ENCODE measurements at regions not wholly inside any gene's neighbourhood (a gene's known extent, or its start where the extent isn't known, plus 50 kb on each side); places are given as distances from the start of the nearest gene placed in this dataset.
"Not testable (repeated sequence)": the region's sequence is repeated elsewhere in the genome, so short reads cannot be mapped to it uniquely, and the experiment has no call there.

DNA sequence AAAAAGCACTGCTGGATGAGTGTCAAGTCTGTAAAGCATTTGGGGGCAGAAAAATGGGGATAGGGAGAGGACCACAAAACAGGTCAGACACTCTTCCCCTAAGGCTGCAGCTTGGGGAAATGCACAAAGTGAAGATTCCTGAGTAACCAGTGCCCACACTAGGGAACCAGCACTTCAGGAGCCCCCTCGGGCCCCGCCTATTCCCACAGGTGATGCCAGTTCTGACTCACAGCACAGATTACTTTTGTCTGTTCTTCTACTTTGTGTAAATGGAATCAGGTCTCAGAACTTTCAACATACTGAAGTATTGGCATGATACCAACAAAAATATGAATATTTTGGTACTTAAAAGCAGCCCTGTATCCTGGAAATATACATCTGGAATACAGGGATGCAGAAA lies 112.5 kb downstream of the ADRA2C start:
- Histone ChIP-seq H3K4me3 (ENCODE audit: low read depth, low read length) (no peak overlapping the region), H3K36me3 (ENCODE audit: control insufficient read depth, insufficient read depth, low read length) (no peaks in the 10 kb centered on the region), H3K27me3 (ENCODE audit: control insufficient read depth, insufficient read depth, low read length) (peaks cover 26% of the 10 kb centered on the region)
- ChIA-PET POLR2A (no interaction called here), CTCF (interaction anchor here (0.9 kb wide), 1 partner anchor 322 kb away, joined by 5 read pairs; no protein-coding TSS in a partner anchor)
- TF ChIP-seq, protein P1, sequence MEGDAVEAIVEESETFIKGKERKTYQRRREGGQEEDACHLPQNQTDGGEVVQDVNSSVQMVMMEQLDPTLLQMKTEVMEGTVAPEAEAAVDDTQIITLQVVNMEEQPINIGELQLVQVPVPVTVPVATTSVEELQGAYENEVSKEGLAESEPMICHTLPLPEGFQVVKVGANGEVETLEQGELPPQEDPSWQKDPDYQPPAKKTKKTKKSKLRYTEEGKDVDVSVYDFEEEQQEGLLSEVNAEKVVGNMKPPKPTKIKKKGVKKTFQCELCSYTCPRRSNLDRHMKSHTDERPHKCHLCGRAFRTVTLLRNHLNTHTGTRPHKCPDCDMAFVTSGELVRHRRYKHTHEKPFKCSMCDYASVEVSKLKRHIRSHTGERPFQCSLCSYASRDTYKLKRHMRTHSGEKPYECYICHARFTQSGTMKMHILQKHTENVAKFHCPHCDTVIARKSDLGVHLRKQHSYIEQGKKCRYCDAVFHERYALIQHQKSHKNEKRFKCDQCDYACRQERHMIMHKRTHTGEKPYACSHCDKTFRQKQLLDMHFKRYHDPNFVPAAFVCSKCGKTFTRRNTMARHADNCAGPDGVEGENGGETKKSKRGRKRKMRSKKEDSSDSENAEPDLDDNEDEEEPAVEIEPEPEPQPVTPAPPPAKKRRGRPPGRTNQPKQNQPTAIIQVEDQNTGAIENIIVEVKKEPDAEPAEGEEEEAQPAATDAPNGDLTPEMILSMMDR (IDR thresholded peaks at IDR 0.05; ENCODE audit: insufficient read depth, low read depth, low read length), result no peak
- no peak for DNase-seq (ENCODE audit: low read depth)

DNA sequence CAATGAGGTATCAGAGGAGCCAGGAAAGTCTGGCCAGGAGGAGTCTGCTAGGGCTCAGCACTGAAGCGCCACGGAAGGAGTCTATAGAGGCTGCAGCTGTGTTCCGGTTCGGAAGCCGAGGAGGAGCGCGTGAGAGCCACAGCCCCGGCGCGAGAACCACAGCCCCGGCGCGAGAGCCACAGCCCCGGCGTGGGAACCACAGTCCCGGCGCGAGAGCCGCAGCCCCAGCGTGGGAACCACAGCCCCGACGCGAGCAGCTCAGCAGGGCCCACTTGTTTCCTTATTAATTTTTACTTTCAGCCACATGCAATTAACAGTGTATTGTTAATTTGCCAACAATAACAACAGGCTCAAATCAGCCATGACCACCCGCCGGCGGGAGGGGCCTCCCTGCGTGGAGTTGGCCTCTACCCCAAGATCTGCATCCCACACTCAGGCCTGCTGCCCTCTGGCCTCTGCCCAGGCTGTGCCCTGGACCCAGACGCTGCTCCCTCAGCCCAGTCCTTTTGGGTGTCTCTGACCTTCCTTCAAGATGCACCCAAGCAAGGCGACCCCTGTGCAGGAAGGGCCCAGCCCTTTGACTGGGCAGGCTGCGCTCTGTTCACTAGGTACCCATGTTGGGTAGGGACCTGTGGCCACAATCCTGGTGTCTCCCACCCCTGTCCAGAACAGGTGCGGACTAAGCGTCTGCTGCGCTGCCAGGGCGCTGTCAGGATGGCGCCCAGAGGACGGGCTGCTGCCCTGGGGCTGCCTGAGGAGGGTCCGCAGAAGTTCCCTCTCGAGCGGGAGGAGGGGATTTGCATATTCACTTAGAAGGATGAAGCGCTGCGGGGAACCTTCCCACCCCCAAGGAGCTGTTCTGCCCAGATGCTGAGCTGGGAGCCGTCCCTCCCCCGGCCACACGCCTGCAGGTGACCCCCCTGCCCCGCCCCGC lies 113.8 kb downstream of the ADRA2C start:
- no peak overlapping the region for H3K4me3 ChIP-seq (ENCODE audit: low read depth, low read length)
- TF ChIP-seq, protein P1 (IDR thresholded peaks at IDR 0.05; ENCODE audit: insufficient read depth, low read depth, low read length), result no peak
- DNase-seq (ENCODE audit: low read depth), result no peak
- POLR2A ChIA-PET, result no interaction called here
- H3K36me3 ChIP-seq (ENCODE audit: control insufficient read depth, insufficient read depth, low read length), result no peaks in the 10 kb centered on the region
- peaks cover 22% of the 10 kb centered on the region for H3K27me3 ChIP-seq (ENCODE audit: control insufficient read depth, insufficient read depth, low read length)
- CTCF ChIA-PET, result interaction anchor here (0.6 to 2.7 kb wide), 14 partner anchors 7 to 678 kb away, joined by 3 to 19 read pairs (median 4); no protein-coding TSS in a partner anchor

DNA sequence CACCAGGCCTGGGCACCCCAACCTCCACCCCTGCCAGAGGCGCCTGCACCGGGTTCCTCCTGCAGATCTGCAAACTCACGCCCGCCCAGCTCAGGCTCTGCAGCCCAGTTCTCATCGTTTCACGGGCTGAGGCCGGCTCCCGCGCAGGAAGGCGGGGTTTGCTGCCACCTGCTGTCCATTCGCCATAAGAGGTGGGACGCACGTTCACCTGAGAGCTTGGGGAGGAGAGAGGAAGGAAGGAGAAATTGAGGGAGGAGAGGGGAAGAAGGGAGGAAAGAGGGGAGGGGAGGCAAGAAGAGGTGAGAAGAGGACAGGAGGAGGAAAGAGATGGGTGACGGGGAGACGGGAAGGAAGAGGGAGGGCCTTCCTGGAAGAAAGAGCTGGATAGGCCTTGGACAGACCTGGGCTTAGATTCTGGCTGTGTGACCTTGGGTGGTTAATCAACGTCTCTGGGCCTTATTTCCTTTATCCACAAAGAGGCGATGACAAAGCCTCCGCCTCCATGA lies 114.5 kb downstream of the ADRA2C start:
- no peak for DNase-seq (ENCODE audit: low read depth)
- Histone ChIP-seq H3K4me3 (ENCODE audit: low read depth, low read length) (no peak overlapping the region), H3K36me3 (ENCODE audit: control insufficient read depth, insufficient read depth, low read length) (no peaks in the 10 kb centered on the region), H3K27me3 (ENCODE audit: control insufficient read depth, insufficient read depth, low read length) (peaks cover 21% of the 10 kb centered on the region)
- TF ChIP-seq, protein P1 (IDR thresholded peaks at IDR 0.05; ENCODE audit: insufficient read depth, low read depth, low read length), result peak; percentile 76
- POLR2A ChIA-PET, result no interaction called here
- CTCF ChIA-PET, result interaction anchor here (0.6 to 2.7 kb wide), 16 partner anchors 8 to 679 kb away, joined by 3 to 19 read pairs (median 4); no protein-coding TSS in a partner anchor

DNA sequence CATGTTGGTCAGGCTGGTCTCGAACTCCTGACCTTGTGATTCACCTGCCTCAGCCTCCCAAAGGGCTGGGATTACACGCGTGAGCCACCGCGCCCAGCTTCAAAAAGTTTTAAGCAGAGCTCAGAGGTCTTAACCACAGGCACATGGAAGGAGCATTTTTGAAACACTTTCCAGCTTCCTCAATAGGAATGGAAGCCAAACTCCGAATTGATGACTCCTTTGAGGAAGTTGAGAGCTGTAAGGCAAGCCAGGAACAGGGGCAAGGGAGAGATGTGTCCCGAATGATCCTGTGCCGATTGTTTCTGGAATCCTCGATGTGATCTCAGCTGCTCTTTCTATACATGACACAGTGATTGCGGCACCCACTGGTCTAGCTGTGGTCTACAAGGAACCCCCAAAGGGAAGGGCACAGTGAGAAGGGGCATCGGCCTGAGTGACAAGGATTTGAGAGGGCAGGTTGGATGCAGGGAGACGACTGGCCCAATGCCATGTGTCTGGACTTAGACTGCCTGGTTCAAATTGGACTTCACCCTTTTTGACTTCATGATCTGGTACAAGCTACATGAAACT lies 116.2 kb downstream of the ADRA2C start:
- CTCF ChIA-PET, result interaction anchor here (0.7 to 2.7 kb wide), 2 partner anchors 61 to 410 kb away, joined by 3 to 19 read pairs; no protein-coding TSS in a partner anchor
- DNase-seq (ENCODE audit: low read depth); POLR2A ChIA-PET; H3K4me3 ChIP-seq (ENCODE audit: low read depth, low read length); H3K36me3 ChIP-seq (ENCODE audit: control insufficient read depth, insufficient read depth, low read length): not testable (repeated sequence)
- peaks cover 17% of the 10 kb centered on the region for H3K27me3 ChIP-seq (ENCODE audit: control insufficient read depth, insufficient read depth, low read length)

DNA sequence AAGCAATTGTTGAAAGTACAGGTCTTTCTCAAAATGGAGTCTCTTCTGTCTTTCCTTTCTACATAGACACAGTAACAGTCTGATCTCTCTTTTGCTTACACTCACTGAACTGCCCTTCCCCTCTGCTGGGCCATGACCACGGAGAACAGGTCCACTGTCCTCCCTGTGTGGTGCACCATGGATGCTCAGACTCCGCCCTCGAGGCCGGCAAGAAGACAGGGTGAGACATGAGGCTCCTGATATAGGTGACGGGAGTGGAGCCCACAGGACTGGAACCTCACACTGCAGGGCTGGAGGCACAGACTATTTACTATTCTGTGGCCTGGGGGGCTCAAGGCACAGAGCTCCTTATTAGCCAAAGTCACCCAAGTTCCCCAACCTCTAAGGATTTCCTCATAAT lies 118.1 kb downstream of the ADRA2C start:
- H3K4me3 ChIP-seq (ENCODE audit: low read depth, low read length); DNase-seq (ENCODE audit: low read depth); POLR2A ChIA-PET; H3K36me3 ChIP-seq (ENCODE audit: control insufficient read depth, insufficient read depth, low read length); CTCF ChIA-PET: not testable (repeated sequence)
- H3K27me3 ChIP-seq (ENCODE audit: control insufficient read depth, insufficient read depth, low read length), result peaks cover 10% of the 10 kb centered on the region

DNA sequence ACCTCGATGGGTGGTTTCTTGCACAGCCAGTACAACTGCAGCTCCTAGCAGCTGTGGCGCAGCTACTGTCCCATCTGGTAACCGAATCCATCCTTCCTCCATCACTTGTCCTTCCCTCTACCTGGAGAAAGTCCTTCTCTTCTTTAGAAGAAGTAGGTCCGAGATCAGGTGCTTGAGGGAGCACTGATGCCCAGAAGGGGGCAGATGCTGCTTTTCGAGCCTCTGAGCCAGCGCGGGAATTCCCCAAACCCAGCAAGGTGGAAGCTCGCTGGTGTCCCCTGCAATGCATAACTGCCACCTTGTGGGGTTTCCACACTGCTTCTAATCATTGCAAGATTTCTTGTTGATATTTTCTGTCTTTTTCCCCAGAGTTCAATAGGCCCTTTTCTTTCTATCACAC lies 127.4 kb downstream of the ADRA2C start:
- CTCF ChIA-PET, result interaction anchor here (1.2 to 3.9 kb wide), 4 partner anchors 13 to 275 kb away, joined by 3 to 27 read pairs (median 6); no protein-coding TSS in a partner anchor

DNA sequence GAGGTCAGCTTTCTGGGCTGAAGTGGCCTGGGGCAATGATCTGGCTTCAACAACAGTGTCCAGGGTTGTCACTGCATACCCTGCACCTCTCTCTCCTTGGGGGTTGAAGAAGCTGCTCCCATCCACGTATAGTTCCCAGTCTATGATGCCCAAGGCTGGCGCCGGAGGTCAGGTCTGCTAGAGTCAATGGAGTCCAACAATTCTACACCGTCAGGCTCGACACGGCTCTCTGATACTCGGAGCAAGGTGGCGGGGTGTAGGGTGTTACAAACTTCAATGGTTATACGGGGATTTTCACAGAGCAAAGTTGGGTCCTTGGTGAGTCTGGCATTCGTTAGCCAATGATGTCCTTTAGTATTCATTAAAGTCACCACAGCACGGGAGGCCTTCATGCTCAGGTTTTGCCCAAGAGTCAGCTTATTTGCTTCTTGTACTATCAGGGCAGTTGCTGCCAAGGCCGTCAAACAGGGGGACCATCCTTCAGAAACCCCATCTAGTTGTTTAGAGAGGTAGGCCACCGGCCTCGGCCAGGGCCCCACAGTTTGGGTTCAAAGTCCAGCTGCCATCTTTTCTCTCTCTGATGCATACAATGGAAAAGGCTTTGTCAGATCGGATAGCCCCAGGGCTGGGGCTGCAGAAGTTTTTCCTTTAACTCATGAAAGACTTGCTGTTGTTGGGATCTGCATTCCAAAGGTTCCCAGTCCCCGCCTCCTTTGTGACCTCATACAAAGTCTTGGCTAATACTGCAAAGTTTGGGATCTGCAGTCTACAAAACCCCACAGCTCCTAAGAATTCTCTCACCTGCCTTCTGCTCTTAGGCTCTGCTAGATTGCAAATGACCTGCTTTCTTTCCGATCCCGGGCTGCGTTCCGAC lies 128.1 kb downstream of the ADRA2C start:
- CTCF ChIA-PET, result interaction anchor here (1.2 to 3.9 kb wide), 4 partner anchors 14 to 274 kb away, joined by 3 to 27 read pairs (median 6); no protein-coding TSS in a partner anchor
- POLR2A ChIA-PET; H3K4me3 ChIP-seq (ENCODE audit: low read depth, low read length); H3K36me3 ChIP-seq (ENCODE audit: control insufficient read depth, insufficient read depth, low read length); DNase-seq (ENCODE audit: low read depth); H3K27me3 ChIP-seq (ENCODE audit: control insufficient read depth, insufficient read depth, low read length): not testable (repeated sequence)

More for the DNA sequence above, 127.4 kb downstream of the ADRA2C start:
- H3K4me3 ChIP-seq (ENCODE audit: low read depth, low read length); H3K27me3 ChIP-seq (ENCODE audit: control insufficient read depth, insufficient read depth, low read length); DNase-seq (ENCODE audit: low read depth); H3K36me3 ChIP-seq (ENCODE audit: control insufficient read depth, insufficient read depth, low read length); POLR2A ChIA-PET: not testable (repeated sequence)
- TF ChIP-seq, protein P1 (IDR thresholded peaks at IDR 0.05; ENCODE audit: insufficient read depth, low read depth, low read length), result peak; percentile 27; the same call in 1 of the 2 replicates
